H1 (cell line): ENCODE measurements at regions not wholly inside any gene's neighbourhood (a gene's known extent, or its start where the extent isn't known, plus 50 kb on each side); places are given as distances from the start of the nearest gene placed in this dataset.

Experiments
- CTCF ChIA-PET: fragments of 300-600 bp; sonication (Branson Sonifier 250); formaldehyde crosslinking; loops from one replicate; lab custom pipeline; 2021; ENCODE audit not compliant: partially characterized antibody; lab: Charles Lee
- POLR2A ChIA-PET: fragments of 300-600 bp; sonication (Branson Sonifier 250); formaldehyde crosslinking; loops from one replicate; lab custom pipeline; 2021; ENCODE audit warnings: inconsistent platforms; ENCODE audit not compliant: partially characterized antibody; lab: Charles Lee
- DNase-seq, 2 experiments: peaks; one replicate each; pipeline versions ENCODE4 v3.0.0 to v3.0.0-alpha.2; 2010 to 2022; ENCODE audit warnings: low spot score in 2 of 2, low read depth in 1 of 2, mixed read lengths in 1 of 2
- FAIRE-seq: peaks from 2 replicates; lab custom pipeline; 2011; peaks lifted over from hg19 to GRCh38; lab: Jason Lieb, UNC
- H2AFZ ChIP-seq: 2 replicates; pipeline ENCODE4 v1.8.1; 2012; ENCODE audit warnings: low read length, inconsistent platforms
- H2AK5ac ChIP-seq: 2 replicates; pipeline ENCODE4 v1.6.1; 2013; ENCODE audit warnings: low read depth, low read length
- H2BK120ac ChIP-seq: replicated peaks from 2 replicates; pipeline ENCODE3; 2013; ENCODE audit warnings: low read depth, low read length, inconsistent platforms
- H2BK12ac ChIP-seq: 2 replicates; pipeline ENCODE4 v1.6.1; 2013; ENCODE audit warnings: low read depth, low read length
- H2BK15ac ChIP-seq: 2 replicates; pipeline ENCODE4 v1.6.1; 2013; ENCODE audit warnings: low read length
- H2BK20ac ChIP-seq: 2 replicates; pipeline ENCODE4 v1.6.1; 2013; ENCODE audit warnings: low read length
- H2BK5ac ChIP-seq: 2 replicates; pipeline ENCODE4 v1.6.1; 2013; ENCODE audit warnings: low read depth, low read length
- H3K14ac ChIP-seq: 2 replicates; pipeline ENCODE4 v1.6.1; 2013; ENCODE audit warnings: inconsistent platforms; ENCODE audit not compliant: insufficient read length
- H3K18ac ChIP-seq: 2 replicates; pipeline ENCODE4 v1.6.1; 2013; ENCODE audit warnings: low read length; ENCODE audit errors: extremely low read depth
- H3K23ac ChIP-seq: 2 replicates; pipeline ENCODE4 v1.6.1; 2013; ENCODE audit warnings: inconsistent platforms; ENCODE audit not compliant: insufficient read length
- H3K23me2 ChIP-seq: 2 replicates; pipeline ENCODE4 v1.6.1; 2013; ENCODE audit warnings: low read depth, low read length
- H3K27ac ChIP-seq: 2 replicates; pipeline ENCODE4 v1.6.1; 2011; ENCODE audit warnings: low read depth, low read length, inconsistent platforms
- H3K27me3 ChIP-seq, 4 experiments: replicated peaks in 1 of 4; 1 replicate in 1 of 4; 2 replicates in 3 of 4; pipeline versions ENCODE4 v1.6.1 to v1.8.1; 2011 to 2013; ENCODE audit warnings: low read length in 3 of 4, mild to moderate bottlenecking in 3 of 4, inconsistent platforms in 2 of 4, mixed read lengths in 2 of 4, moderate library complexity in 1 of 4; ENCODE audit not compliant: control insufficient read depth in 3 of 4, insufficient read depth in 3 of 4; ENCODE audit errors: extremely low read depth in 1 of 4
- H3K36me3 ChIP-seq, 4 experiments: 2 replicates each; pipeline versions ENCODE4 v1.6.1 to v1.8.1; 2011 to 2013; ENCODE audit warnings: mild to moderate bottlenecking in 4 of 4, low read length in 3 of 4, moderate library complexity in 2 of 4, control low read depth in 1 of 4, inconsistent platforms in 1 of 4; ENCODE audit not compliant: insufficient read depth in 4 of 4, control insufficient read depth in 2 of 4
- H3K4ac ChIP-seq: replicated peaks from 2 replicates; pipeline ENCODE3; 2013; ENCODE audit warnings: low read length, low read depth, mixed read lengths, inconsistent platforms; ENCODE audit not compliant: insufficient read length
- H3K4me1 ChIP-seq, 4 experiments: replicated peaks in 1 of 4; 1 replicate in 1 of 4; 2 replicates in 3 of 4; pipeline versions ENCODE4 v1.6.1 to v1.8.1; 2011 to 2013; ENCODE audit warnings: low read length in 3 of 4, inconsistent platforms in 2 of 4, mixed read lengths in 1 of 4; ENCODE audit not compliant: insufficient read depth in 4 of 4, control insufficient read depth in 3 of 4
- H3K4me2 ChIP-seq, 2 experiments: 2 replicates each; pipeline versions ENCODE4 v1.6.1 to v1.8.1; 2011 to 2013; ENCODE audit warnings: low read depth in 2 of 2, low read length in 2 of 2, control low read depth in 1 of 2, inconsistent platforms in 1 of 2, mild to moderate bottlenecking in 1 of 2; ENCODE audit not compliant: insufficient read depth in 1 of 2
- H3K4me3 ChIP-seq, 4 experiments: fragments of 200-600, 300-600 bp in 1 of 4; sonication (generic), shearing (Covaris generic), sonication (Bioruptor Twin) in 1 of 4; 2 replicates each; pipeline versions ENCODE4 v1.5.1 to v1.8.1; 2011 to 2016; ENCODE audit warnings: low read length in 4 of 4, low read depth in 3 of 4, control low read depth in 2 of 4, inconsistent platforms in 2 of 4, mild to moderate bottlenecking in 2 of 4, mixed read lengths in 1 of 4, moderate library complexity in 1 of 4; ENCODE audit not compliant: insufficient read depth in 2 of 4; ENCODE audit errors: extremely low read depth in 1 of 4
- H3K56ac ChIP-seq: replicated peaks from 2 replicates; pipeline ENCODE3; 2013; ENCODE audit warnings: low read depth, mild to moderate bottlenecking, mixed read lengths, low read length, inconsistent platforms; ENCODE audit not compliant: insufficient read length
- H3K79me1 ChIP-seq: 2 replicates; pipeline ENCODE4 v1.6.1; 2013; ENCODE audit warnings: low read depth, low read length, control low read depth
- H3K79me2 ChIP-seq, 2 experiments: 2 replicates each; pipeline versions ENCODE4 v1.6.1 to v1.8.1; 2012 to 2013; ENCODE audit warnings: low read length in 2 of 2, mild to moderate bottlenecking in 2 of 2, inconsistent platforms in 1 of 2; ENCODE audit not compliant: insufficient read depth in 2 of 2, control insufficient read depth in 1 of 2
- H3K9ac ChIP-seq, 4 experiments: replicated peaks in 1 of 4; 1 replicate in 1 of 4; 2 replicates in 3 of 4; pipeline versions ENCODE4 v1.6.1 to v1.8.1; 2011 to 2013; ENCODE audit warnings: low read depth in 3 of 4, low read length in 3 of 4, control low read depth in 2 of 4, mild to moderate bottlenecking in 2 of 4, moderate library complexity in 2 of 4, inconsistent platforms in 1 of 4; ENCODE audit errors: extremely low read depth in 1 of 4
- H3K9me3 ChIP-seq, 2 experiments: 2 replicates each; pipeline versions ENCODE4 v1.6.1 to v1.8.1; 2012 to 2013; ENCODE audit warnings: mild to moderate bottlenecking in 2 of 2, moderate library complexity in 2 of 2, control low read depth in 1 of 2, inconsistent platforms in 1 of 2, low read depth in 1 of 2, low read length in 1 of 2, mixed read lengths in 1 of 2; ENCODE audit not compliant: insufficient read depth in 2 of 2
- H4K20me1 ChIP-seq, 2 experiments: replicated peaks in 1 of 2; 2 replicates each; pipeline versions ENCODE3 to v1.8.1; 2011 to 2013; ENCODE audit warnings: inconsistent platforms in 2 of 2, low read length in 2 of 2, mild to moderate bottlenecking in 1 of 2; ENCODE audit not compliant: insufficient read depth in 2 of 2, control insufficient read depth in 1 of 2
- H4K5ac ChIP-seq: 2 replicates; pipeline ENCODE4 v1.6.1; 2013; ENCODE audit warnings: low read length, low read depth, mixed read lengths, inconsistent platforms; ENCODE audit not compliant: insufficient read length
- H4K8ac ChIP-seq: 2 replicates; pipeline ENCODE4 v1.8.0; 2013; ENCODE audit warnings: mild to moderate bottlenecking, moderate library complexity, low read length, inconsistent platforms; ENCODE audit not compliant: insufficient read depth; ENCODE audit errors: extremely low read depth
- H4K91ac ChIP-seq: replicated peaks from 2 replicates; pipeline ENCODE3; 2013; ENCODE audit warnings: low read length, mixed read lengths, inconsistent platforms; ENCODE audit not compliant: insufficient read length
- SIN3A ChIP-seq, 2 experiments: IDR thresholded peaks in 1 of 2; conservative IDR thresholded peaks in 1 of 2; 2 replicates each; pipeline ENCODE4 v1.6.1; 2011 to 2012; ENCODE audit warnings: low read length in 2 of 2, improper control_type of control experiment in 1 of 2, low read depth in 1 of 2, mild to moderate bottlenecking in 1 of 2
- USF2 ChIP-seq: IDR thresholded peaks from 2 replicates; pipeline ENCODE4 v1.6.1; 2011; ENCODE audit warnings: low read length, improper control_type of control experiment
- WGBS, 2 experiments: shearing (Covaris generic) in 1 of 2; methylation state at CpG; one replicate each; pipeline versions ENCODE4 v1.1.6 to v1.1.7; 2013 to 2015; ENCODE audit warnings: low lambda C conversion rate in 2 of 2, mixed read lengths in 2 of 2, inconsistent platforms in 1 of 2, low coverage in 1 of 2, missing lambda C conversion rate in 1 of 2; ENCODE audit not compliant: insufficient replicate concordance in 2 of 2, insufficient coverage in 1 of 2, insufficient read length in 1 of 2; ENCODE audit errors: extremely low coverage in 1 of 2, missing lambda C conversion rate in 1 of 2; 5-methylcytosine and 5-hydroxymethylcytosine counted together

- WGBS, 2 experiments = 91% methylated on average over 15 of the region's 15 CpGs; no CpG with 5 or more reads in 1 of the 2 experiments
- no peak overlapping the region for H2AFZ ChIP-seq
- H2AK5ac ChIP-seq = no peak overlapping the region
Measured at GRCh38 chr2:89780318-89780717, 1088.8 kb downstream of the RPIA start.

More at GRCh38 chr2:89780318-89780717, 1088.8 kb downstream of the RPIA start:
- Histone ChIP-seq H3K23ac (no peak overlapping the region), H3K79me2 (no peaks in the 10 kb centered on the region), H4K5ac (no peak overlapping the region), H3K9me3 (peaks cover 20 to 100% of the 10 kb centered on the region in 2 experiments), H3K56ac (peak overlapping the region; percentile 86), H3K23me2 (no peaks in the 10 kb centered on the region; the same call in 1 of the 2 replicates), H2BK15ac (no peak overlapping the region), H4K91ac (no peak overlapping the region), H3K4me1 (no peaks in the 10 kb centered on the region), H3K27me3 (no peaks in the 10 kb centered on the region), H4K20me1 (no peaks in the 10 kb centered on the region), H3K14ac (no peak overlapping the region), H3K18ac (no peak overlapping the region), H4K8ac (no peak overlapping the region), H3K9ac (no peak overlapping the region), H3K27ac (no peak overlapping the region), H3K4me2 (no peak overlapping the region), H3K79me1 (no peaks in the 10 kb centered on the region), H2BK20ac (no peak overlapping the region), H2BK12ac (no peak overlapping the region), H3K36me3 (no peaks in the 10 kb centered on the region), H3K4ac (no peak overlapping the region), H2BK120ac (no peak overlapping the region), H3K4me3 (no peak overlapping the region), H2BK5ac (no peak overlapping the region)
- DNase-seq (no peak), FAIRE-seq (no peak)
- TF ChIP-seq SIN3A (conservative IDR thresholded peaks at IDR 0.05 in 1 of 2, IDR thresholded peaks at IDR 0.05 in 1 of 2; ENCODE audit: low read depth in 1 of 2, low read length in 2 of 2) (no peak), USF2 (no peak)
- CTCF ChIA-PET = no interaction called here
- POLR2A ChIA-PET = no interaction called here
